Panc1 (cell line): ENCODE measurements at regions not wholly inside any gene's neighbourhood (a gene's known extent, or its start where the extent isn't known, plus 50 kb on each side); places are given as distances from the start of the nearest gene placed in this dataset.

ENCODE experiments used
- ATAC-seq: fragments of 200-7000 bp; cut with Tn5 transposase; 2 replicates; pipeline ENCODE4 v1.9.1; 2020; ENCODE audit warnings: mild to moderate bottlenecking, moderate library complexity
- BruUV-seq: library from RNA; stranded (reverse); fragments of 400-500 nt; replicated peaks from 2 replicates; lab custom pipeline; 2021; lab: Mats Ljungman, UMichigan
- CTCF ChIA-PET: fragments of 300-600 bp; sonication (Branson Sonifier 250); formaldehyde crosslinking; loops from one replicate; lab custom pipeline; 2022; ENCODE audit warnings: antibody characterized with exemption; lab: Charles Lee
- POLR2A ChIA-PET: fragments of 300-600 bp; sonication (Branson Sonifier 250); formaldehyde crosslinking; loops from one replicate; lab custom pipeline; 2022; ENCODE audit warnings: antibody characterized with exemption; lab: Charles Lee
- DNase-seq: peaks from one replicate; pipeline ENCODE4 v3.0.0-alpha.2; 2010; ENCODE audit warnings: low read depth, low spot score
- H3K27ac ChIP-seq: 2 replicates; pipeline ENCODE4 v1.5.1; 2011; ENCODE audit warnings: mild to moderate bottlenecking, low read length, inconsistent platforms
- H3K27me3 ChIP-seq: fragments of 200-500 bp; sonication (Bioruptor generic); 2 replicates; pipeline ENCODE4 v1.6.0; 2014; ENCODE audit warnings: low read length, inconsistent platforms; ENCODE audit not compliant: control insufficient read depth, insufficient read depth
- H3K36me3 ChIP-seq: fragments of 200-500 bp; sonication (Bioruptor generic); 2 replicates; pipeline ENCODE4 v1.5.1; 2014; ENCODE audit warnings: inconsistent platforms, mild to moderate bottlenecking, low read length, moderate library complexity; ENCODE audit not compliant: control insufficient read depth, insufficient read depth
- H3K4me1 ChIP-seq: 2 replicates; pipeline ENCODE4 v1.5.1; 2011; ENCODE audit warnings: inconsistent platforms, mild to moderate bottlenecking, low read length, moderate library complexity; ENCODE audit not compliant: control insufficient read depth, insufficient read depth
- H3K4me3 ChIP-seq, 2 experiments: 2 replicates each; pipeline ENCODE4 v1.5.1; 2011 to 2012; ENCODE audit warnings: low read depth in 2 of 2, low read length in 2 of 2, mild to moderate bottlenecking in 2 of 2, inconsistent platforms in 1 of 2, moderate library complexity in 1 of 2
- H3K9me3 ChIP-seq: fragments of 200-500 bp; sonication (Bioruptor generic); 2 replicates; pipeline ENCODE4 v1.5.1; 2014; ENCODE audit warnings: low read depth, mild to moderate bottlenecking, inconsistent platforms, low read length, moderate library complexity; ENCODE audit not compliant: control insufficient read depth, insufficient read depth
- CTCF ChIP-seq: fragments of 450-650 bp; IDR thresholded peaks from 2 replicates; pipeline ENCODE4 v1.5.1; 2017; ENCODE audit warnings: mild to moderate bottlenecking
- POLR2AphosphoS5 ChIP-seq: IDR thresholded peaks from 2 replicates; pipeline ENCODE4 v1.6.1; 2012; ENCODE audit warnings: mild to moderate bottlenecking, low read depth, low read length, moderate library complexity
- REST ChIP-seq, 2 experiments: IDR thresholded peaks; 2 replicates each; pipeline ENCODE4 v1.6.1; 2011 to 2012; ENCODE audit warnings: low read depth in 2 of 2, control low read depth in 1 of 2, low read length in 1 of 2, mild to moderate bottlenecking in 1 of 2, moderate library complexity in 1 of 2; ENCODE audit not compliant: insufficient read depth in 1 of 2
- SIN3A ChIP-seq: IDR thresholded peaks from 2 replicates; pipeline ENCODE4 v1.6.1; 2012; ENCODE audit warnings: low read depth, mild to moderate bottlenecking, low read length, moderate library complexity, borderline replicate concordance; ENCODE audit not compliant: insufficient read depth
- TCF7L2 ChIP-seq: IDR thresholded peaks from 2 replicates; pipeline ENCODE4 v1.6.1; 2011; ENCODE audit warnings: mild to moderate bottlenecking, low read depth, low read length, inconsistent platforms
- in situ Hi-C: cut with HindIII; loops from 2 replicates; pipeline ENCODE4 v1.10.0; 2016; ENCODE audit warnings: low sequenced_read_pairs, low pct_unique_long_range_greater_than_20kb
- intact Hi-C: fragments of 100-400 bp; cut with micrococcal nuclease; formaldehyde crosslinking; loops from one replicate; pipeline ENCODE4 v1.10.0; 2022; ENCODE audit not compliant: unreplicated experiment

GRCh38 chr1:216836316-216836715, 113.1 kb upstream of the ESRRG start:
- Histone ChIP-seq H3K27me3 (no peaks in the 10 kb centered on the region), H3K4me1 (no peaks in the 10 kb centered on the region), H3K36me3 (no peaks in the 10 kb centered on the region), H3K4me3 (no peak overlapping the region), H3K9me3 (no peaks in the 10 kb centered on the region), H3K27ac (no peak overlapping the region)
- intact Hi-C loops (no loop called here), in situ Hi-C loops (no loop called here)
- ChIA-PET POLR2A (no interaction called here), CTCF (no interaction called here)
- ATAC-seq (no peak), DNase-seq (no peak)
- TF ChIP-seq CTCF: no peak
- no peak for TF ChIP-seq POLR2AphosphoS5
- no peak for TF ChIP-seq SIN3A
- no peak for TF ChIP-seq REST (IDR thresholded peaks at IDR 0.05; ENCODE audit: insufficient read depth in 1 of 2, low read depth in 2 of 2, low read length in 1 of 2)
- no peak for TF ChIP-seq TCF7L2
- no TSS peak for BruUV-seq

- H3K9me3 ChIP-seq: no peaks in the 10 kb centered on the region
- intact Hi-C loops (no loop called here), in situ Hi-C loops (no loop called here)
- H3K27me3 ChIP-seq: no peaks in the 10 kb centered on the region
- no peak for DNase-seq
- no peak overlapping the region for H3K27ac ChIP-seq
- H3K4me3 ChIP-seq: no peak overlapping the region
- ChIA-PET POLR2A (no interaction called here), CTCF (no interaction called here)
- H3K4me1 ChIP-seq: no peaks in the 10 kb centered on the region
- TF ChIP-seq SIN3A (no peak), REST (IDR thresholded peaks at IDR 0.05; ENCODE audit: insufficient read depth in 1 of 2, low read depth in 2 of 2, low read length in 1 of 2) (no peak), POLR2AphosphoS5 (no peak), CTCF (no peak)
- no TSS peak for BruUV-seq
- no peaks in the 10 kb centered on the region for H3K36me3 ChIP-seq
- ATAC-seq: no peak
Observed at GRCh38 chr1:216833509-216833908, 110.3 kb upstream of the ESRRG start.
